Left ventricle myocardium inferior (tissue), 1 donor: ENCODE measurements at regions not wholly inside any gene's neighbourhood (a gene's known extent, or its start where the extent isn't known, plus 50 kb on each side); places are given as distances from the start of the nearest gene placed in this dataset.

Experiments used
- DNase-seq: peaks from one replicate; pipeline ENCODE4 v3.0.0-alpha.2; 2020
- H3K27ac ChIP-seq: fragments of 200-600 bp; replicated peaks from 2 replicates; pipeline ENCODE4 v1.8.0; 2021
- H3K27me3 ChIP-seq: fragments of 200-600 bp; 2 replicates; pipeline ENCODE4 v1.8.0; 2021; ENCODE audit warnings: low read depth
- H3K36me3 ChIP-seq: fragments of 200-600 bp; 2 replicates; pipeline ENCODE4 v1.8.0; 2021
- H3K4me1 ChIP-seq: fragments of 200-600 bp; 2 replicates; pipeline ENCODE4 v1.8.0; 2021
- H3K4me3 ChIP-seq: fragments of 200-600 bp; 2 replicates; pipeline ENCODE4 v1.8.0; 2021; ENCODE audit warnings: mild to moderate bottlenecking, moderate library complexity
- H3K9me3 ChIP-seq: fragments of 200-600 bp; replicated peaks from 2 replicates; pipeline ENCODE4 v1.8.0; 2021
- intact Hi-C: fragments of 100-400 bp; cut with micrococcal nuclease; formaldehyde crosslinking; loops from one replicate; pipeline ENCODE4 v1.11.0; 2022
- TF ChIP-seq, protein P1 (sequence below): fragments of 200-600 bp; IDR thresholded peaks from 2 replicates; pipeline ENCODE4 v1.8.0; 2021; ENCODE audit warnings: antibody characterized with exemption, mild to moderate bottlenecking, borderline replicate concordance
- donor health status: DM: no; HTN: yes; CAD: no; lungs with severe emphysema.

- H3K4me3 ChIP-seq: no peak overlapping the region
- H3K36me3 ChIP-seq: no peaks in the 10 kb centered on the region
- TF ChIP-seq, protein P1, sequence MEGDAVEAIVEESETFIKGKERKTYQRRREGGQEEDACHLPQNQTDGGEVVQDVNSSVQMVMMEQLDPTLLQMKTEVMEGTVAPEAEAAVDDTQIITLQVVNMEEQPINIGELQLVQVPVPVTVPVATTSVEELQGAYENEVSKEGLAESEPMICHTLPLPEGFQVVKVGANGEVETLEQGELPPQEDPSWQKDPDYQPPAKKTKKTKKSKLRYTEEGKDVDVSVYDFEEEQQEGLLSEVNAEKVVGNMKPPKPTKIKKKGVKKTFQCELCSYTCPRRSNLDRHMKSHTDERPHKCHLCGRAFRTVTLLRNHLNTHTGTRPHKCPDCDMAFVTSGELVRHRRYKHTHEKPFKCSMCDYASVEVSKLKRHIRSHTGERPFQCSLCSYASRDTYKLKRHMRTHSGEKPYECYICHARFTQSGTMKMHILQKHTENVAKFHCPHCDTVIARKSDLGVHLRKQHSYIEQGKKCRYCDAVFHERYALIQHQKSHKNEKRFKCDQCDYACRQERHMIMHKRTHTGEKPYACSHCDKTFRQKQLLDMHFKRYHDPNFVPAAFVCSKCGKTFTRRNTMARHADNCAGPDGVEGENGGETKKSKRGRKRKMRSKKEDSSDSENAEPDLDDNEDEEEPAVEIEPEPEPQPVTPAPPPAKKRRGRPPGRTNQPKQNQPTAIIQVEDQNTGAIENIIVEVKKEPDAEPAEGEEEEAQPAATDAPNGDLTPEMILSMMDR: no peak
- intact Hi-C loops: no loop called here
- H3K27ac ChIP-seq: no peak overlapping the region
- H3K27me3 ChIP-seq: no peaks in the 10 kb centered on the region
- no peak for DNase-seq
- H3K4me1 ChIP-seq: no peaks in the 10 kb centered on the region
- peaks cover 8% of the 10 kb centered on the region for H3K9me3 ChIP-seq
Measured at GRCh38 chr4:19947349-19947748, 304.4 kb upstream of the SLIT2 start.

GRCh38 chr4:19945979-19946380 lies 305.7 kb upstream of the SLIT2 start:
- H3K36me3 ChIP-seq: no peaks in the 10 kb centered on the region
- H3K27me3 ChIP-seq: no peaks in the 10 kb centered on the region
- H3K4me1 ChIP-seq: no peaks in the 10 kb centered on the region
- no peak for DNase-seq
- H3K9me3 ChIP-seq: no peaks in the 10 kb centered on the region
- TF ChIP-seq, protein P1: no peak
- intact Hi-C loops: no loop called here
- H3K27ac ChIP-seq: no peak overlapping the region
- H3K4me3 ChIP-seq: no peak overlapping the region

GRCh38 chr4:19945501-19945900 lies 306.2 kb upstream of the SLIT2 start:
- TF ChIP-seq, protein P1: no peak
- Histone ChIP-seq H3K27ac (no peak overlapping the region), H3K4me1 (no peaks in the 10 kb centered on the region), H3K4me3 (no peak overlapping the region), H3K27me3 (no peaks in the 10 kb centered on the region), H3K9me3 (no peaks in the 10 kb centered on the region), H3K36me3 (no peaks in the 10 kb centered on the region)
- intact Hi-C loops: no loop called here
- DNase-seq: no peak

- Histone ChIP-seq H3K27ac (no peak overlapping the region), H3K4me1 (no peaks in the 10 kb centered on the region), H3K36me3 (no peaks in the 10 kb centered on the region), H3K9me3 (no peaks in the 10 kb centered on the region), H3K27me3 (no peaks in the 10 kb centered on the region), H3K4me3 (no peak overlapping the region)
- TF ChIP-seq, protein P1: no peak
- intact Hi-C loops: no loop called here
- no peak for DNase-seq
Measured at GRCh38 chr4:19944806-19945205, 306.9 kb upstream of the SLIT2 start.

GRCh38 chr4:19944251-19944650 lies 307.5 kb upstream of the SLIT2 start:
- intact Hi-C loops: no loop called here
- Histone ChIP-seq H3K36me3 (no peaks in the 10 kb centered on the region), H3K9me3 (no peaks in the 10 kb centered on the region), H3K27ac (no peak overlapping the region), H3K4me3 (no peak overlapping the region), H3K27me3 (no peaks in the 10 kb centered on the region), H3K4me1 (no peaks in the 10 kb centered on the region)
- DNase-seq: no peak
- TF ChIP-seq, protein P1: no peak

DNA sequence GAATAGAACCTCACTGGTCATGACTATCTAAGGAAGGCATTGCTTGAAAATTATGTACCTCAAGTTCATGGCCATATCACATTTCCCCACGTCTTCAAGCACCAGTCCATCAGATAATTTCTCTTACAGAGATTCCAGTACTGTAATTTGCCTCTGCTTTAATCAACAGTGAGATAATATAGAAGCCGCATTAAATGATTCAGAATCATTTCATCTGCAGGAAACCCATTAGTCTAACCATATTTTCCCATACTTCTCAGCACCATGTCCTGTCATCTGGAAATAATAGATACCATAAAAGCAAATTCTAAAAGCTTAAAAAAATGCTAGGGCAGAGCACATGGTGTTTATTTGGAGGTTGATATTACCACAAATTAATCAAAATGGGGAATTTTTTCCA lies 310.3 kb upstream of the SLIT2 start:
- intact Hi-C loops: no loop called here
- no peak for DNase-seq
- Histone ChIP-seq H3K36me3 (no peaks in the 10 kb centered on the region), H3K27me3 (no peaks in the 10 kb centered on the region), H3K4me3 (no peak overlapping the region), H3K27ac (no peak overlapping the region), H3K9me3 (no peaks in the 10 kb centered on the region), H3K4me1 (no peaks in the 10 kb centered on the region)
- TF ChIP-seq, protein P1: no peak
